HG02759 (cell line): ENCODE measurements at regions not wholly inside any gene's neighbourhood (a gene's known extent, or its start where the extent isn't known, plus 50 kb on each side); places are given as distances from the start of the nearest gene placed in this dataset.
A peak's percentile ranks its signal among the peaks of the same experiment; 100 is the strongest.

Experiments
- ATAC-seq: cut with Tn5 transposase; IDR thresholded peaks from one replicate; pipeline ENCODE4 v1.9.1; 2021; ENCODE audit warnings: mild to moderate bottlenecking, moderate library complexity; ENCODE audit not compliant: unreplicated experiment

GRCh38 chr15:66848116-66848515 lies 146.1 kb downstream of the SMAD6 start:
- ATAC-seq = no peak

DNA sequence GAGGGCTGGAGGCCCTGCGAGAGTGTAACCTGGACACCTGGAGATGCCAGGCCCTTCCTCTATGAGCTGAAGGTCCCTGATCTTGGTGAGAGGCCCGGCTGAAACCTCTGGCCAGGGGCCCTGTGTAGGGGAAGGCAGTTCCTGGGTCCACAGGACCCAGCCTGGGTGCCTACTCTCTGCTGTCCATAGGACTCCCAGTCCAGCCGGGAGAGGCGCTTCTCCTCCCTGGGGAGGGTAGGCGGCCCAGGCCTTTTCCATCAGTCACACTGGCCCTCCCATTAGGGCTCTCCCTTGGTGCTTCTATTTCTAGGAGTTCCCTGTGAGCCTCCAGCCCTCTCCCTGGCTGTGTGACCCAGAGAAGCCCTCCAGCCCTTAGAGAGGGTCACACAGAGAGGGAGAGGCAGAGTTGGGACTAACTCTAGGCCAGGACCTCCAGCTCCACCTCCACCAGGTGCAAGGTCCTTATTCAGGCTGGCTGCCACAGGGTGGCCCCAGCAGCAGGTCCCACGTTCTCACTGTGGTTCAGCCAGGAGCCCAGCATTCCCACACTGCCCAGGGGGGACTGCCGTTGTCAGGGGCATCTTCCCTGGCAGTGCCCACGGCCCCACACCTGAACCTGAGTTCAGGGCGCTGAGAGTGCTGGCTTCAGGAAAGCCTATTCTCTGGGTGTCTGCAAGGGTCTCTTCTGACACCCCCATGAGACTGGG lies 146.8 kb downstream of the SMAD6 start:
- ATAC-seq = no peak

- no peak for ATAC-seq
Observed at GRCh38 chr15:66849393-66849745, 147.3 kb downstream of the SMAD6 start.

- ATAC-seq = no peak
Observed at GRCh38 chr15:66849746-66850077, 147.7 kb downstream of the SMAD6 start.

DNA sequence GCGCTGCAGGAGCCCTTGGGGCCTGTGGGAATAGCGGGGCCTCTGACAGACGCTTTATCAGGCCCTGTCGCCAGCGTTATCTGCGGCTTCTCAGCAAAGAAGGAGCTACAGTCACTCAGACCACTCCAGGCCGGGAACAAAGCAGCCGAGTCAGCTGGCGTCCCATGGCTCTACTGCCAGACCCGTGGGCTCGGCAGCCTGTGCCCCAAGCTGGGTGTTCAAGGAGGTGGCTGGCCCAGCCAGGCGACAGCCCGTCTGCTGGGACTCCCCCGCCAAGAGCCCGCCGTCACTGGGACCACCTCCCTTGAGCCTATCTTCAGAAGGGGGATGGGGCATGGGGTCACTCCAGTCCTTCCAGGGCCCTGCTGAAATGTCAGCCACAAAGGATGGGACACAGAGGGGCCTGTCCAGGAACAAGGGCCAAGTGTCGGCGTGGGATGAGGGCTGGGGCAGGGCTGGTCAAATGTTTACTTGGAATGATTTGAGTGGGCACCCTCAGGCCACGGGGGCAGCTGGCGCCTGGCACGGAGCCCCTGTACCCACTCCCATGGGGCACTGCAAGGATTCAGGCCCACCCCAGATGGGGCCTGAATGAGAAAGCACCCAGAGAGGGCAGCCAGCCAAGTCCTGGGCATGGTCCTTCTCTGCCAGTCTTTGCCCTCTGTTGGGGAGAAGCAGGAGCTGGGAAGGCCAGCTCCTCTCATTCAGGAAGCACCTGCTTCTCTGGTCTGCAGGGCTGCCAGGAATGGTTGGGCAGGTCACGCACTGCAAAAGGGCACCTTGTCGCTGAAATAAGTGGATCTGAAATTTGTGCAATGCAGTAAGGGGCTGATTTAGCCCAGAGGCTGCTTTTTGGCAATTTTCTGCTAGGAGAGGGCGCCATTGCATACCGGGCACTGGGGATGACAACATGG lies 148.3 kb downstream of the SMAD6 start:
- ATAC-seq = no peak

- no peak for ATAC-seq
Observed at GRCh38 chr15:66850996-66851310, 148.9 kb downstream of the SMAD6 start.

- ATAC-seq = peak; percentile 77
Observed at GRCh38 chr15:66851311-66852063, 149.5 kb downstream of the SMAD6 start.

GRCh38 chr15:66852064-66852905 lies 150.2 kb downstream of the SMAD6 start:
- no peak for ATAC-seq

GRCh38 chr15:66854012-66854965 lies 152.3 kb downstream of the SMAD6 start:
- ATAC-seq = no peak

DNA sequence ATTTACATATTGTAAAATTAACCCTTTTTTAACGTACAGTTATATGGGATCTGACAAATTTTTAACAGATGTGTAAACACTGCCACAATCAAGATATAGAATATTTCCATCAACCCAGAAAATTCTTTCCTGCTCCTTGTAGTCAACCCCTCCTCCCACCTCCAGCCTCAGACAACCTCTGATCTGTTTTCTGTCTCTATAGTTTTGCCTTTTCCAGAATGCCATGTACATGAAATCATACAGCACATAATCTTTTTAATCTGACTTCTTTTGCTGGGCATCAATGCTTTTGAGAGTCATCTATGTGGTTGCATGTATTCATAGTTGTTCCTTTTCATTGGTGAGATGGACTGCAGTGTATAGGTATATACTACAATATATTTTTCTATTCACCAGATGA lies 153.0 kb downstream of the SMAD6 start:
- no peak for ATAC-seq

GRCh38 chr15:66857694-66858093 lies 155.7 kb downstream of the SMAD6 start:
- no peak for ATAC-seq

DNA sequence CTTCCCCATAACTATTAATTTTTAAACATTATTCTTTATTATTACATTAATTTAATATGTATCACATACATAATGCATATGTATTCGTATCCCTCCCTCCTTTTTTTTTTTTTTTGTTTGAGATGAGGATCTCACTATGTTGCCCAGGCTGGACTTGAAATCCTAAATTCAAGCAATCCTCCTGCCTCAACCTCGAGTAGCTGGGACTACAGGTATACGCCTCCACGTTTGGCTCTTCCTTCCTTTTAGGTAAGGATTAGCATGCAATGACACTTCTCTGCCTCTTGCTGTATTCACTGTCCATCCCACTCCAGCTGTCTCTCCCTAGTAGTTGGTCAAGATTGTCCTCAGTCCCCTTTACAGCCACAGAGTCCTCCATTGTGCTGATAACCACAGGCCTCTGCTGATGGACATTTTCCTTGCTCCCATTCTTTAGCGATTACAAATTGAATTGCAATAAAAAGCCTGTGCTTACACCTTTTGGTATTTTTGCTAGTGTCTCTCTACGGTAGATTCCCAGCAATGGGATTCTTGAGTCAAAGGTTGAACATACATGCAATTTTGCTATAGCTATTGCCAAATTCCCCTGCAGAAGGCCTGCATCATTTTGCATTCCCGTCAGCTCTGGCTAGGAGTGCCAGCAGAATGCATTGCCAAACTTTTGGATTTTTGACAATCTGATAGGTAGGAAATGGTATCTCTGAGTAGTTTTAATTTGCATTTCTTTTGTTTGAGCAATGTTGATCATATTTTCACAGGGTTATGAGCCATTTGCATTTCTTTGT lies 156.6 kb downstream of the SMAD6 start:
- ATAC-seq = no peak

DNA sequence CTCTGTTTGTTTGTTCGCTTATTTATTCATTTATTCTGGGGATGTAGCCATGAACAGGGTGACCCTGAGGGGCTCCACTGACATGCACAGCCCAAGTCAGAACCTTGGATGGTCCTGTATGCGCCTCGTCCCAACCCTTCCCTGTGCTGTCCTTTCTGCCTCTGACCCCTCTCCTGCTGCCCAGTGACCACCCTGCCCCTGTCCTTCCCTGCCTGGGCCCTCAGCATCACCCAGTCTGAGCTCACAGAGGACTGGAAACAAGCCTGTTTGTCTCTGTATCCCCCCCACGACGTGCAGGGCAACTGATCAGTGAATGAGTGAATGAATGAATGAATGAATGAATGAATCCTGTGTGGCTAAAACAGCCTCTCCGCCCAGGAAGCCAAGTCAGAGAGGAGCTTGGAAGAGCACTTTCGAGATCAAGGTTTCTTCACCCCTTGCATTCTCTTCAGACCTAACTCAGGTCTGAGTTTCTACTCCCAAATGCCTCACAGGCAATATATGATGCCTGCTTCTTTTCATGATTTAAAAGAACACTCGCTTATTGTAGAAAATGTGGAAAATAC lies 157.7 kb downstream of the SMAD6 start:
- no peak for ATAC-seq

- ATAC-seq = no peak
Observed at GRCh38 chr15:66860844-66861243, 158.8 kb downstream of the SMAD6 start.

DNA sequence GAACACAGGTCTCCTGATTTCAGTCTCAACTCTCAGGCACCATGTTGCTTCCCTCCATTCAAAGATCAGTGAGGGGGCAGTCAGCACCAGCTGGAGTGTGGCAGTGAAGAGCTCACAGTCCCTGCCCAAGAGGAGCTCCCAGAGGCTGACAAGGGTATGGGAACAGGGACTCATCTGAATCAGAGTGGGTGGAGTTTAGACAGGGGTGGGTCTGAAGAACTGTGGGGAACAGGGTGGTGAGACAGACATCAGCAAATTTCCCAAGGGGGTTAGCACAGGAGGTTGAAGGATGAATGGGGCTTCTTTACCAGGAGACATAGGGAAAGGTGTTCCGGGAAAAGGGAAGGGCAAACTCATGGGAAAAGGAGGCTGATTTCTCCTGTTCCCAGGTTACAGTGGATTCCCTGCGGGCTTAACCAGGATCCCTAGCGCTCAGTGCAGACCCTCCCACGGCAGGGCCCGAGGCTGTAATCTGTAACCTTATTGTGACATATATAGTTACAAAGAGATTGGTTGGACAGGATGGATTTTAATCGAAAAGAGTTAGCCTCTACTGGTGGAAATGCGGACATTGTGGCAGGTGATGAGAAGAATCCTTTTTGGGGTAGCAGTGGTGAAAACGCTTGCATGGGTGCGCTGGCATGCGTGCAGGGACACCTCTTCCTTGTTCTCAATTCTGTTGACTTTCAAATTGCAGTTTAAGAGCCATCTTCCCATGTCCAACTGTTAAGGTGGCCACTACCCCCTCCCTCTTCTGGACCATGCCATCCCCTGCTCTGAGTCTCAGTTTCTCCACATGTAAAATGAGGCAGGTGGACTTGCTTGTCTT lies 160.3 kb downstream of the SMAD6 start:
- no peak for ATAC-seq

DNA sequence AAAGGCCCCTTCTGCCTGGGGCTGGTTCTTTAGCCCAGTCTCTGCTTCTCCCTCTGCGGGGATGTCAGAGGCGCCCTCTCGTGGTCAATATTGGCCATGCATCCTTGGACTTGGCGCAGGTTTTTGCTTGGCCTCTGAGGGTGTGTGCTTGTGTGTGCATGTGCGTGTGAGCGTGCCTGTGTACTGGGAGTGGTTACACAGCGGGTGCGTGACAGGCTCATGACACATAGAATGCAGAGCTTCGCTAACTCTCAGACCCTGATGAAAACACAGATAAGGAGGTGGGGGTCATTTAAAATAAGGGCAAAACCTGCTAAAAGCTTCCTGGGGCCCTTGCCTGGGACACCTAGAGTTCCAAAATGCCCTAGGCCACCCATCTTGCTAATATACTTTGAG lies 160.9 kb downstream of the SMAD6 start:
- peak; percentile 72 for ATAC-seq

- ATAC-seq = no peak
Observed at GRCh38 chr15:66863390-66864085, 161.5 kb downstream of the SMAD6 start.
